Smooth muscle cell (in vitro differentiated cells): ENCODE measurements at regions not wholly inside any gene's neighbourhood (a gene's known extent, or its start where the extent isn't known, plus 50 kb on each side); places are given as distances from the start of the nearest gene placed in this dataset.

Experiments
- DNase-seq: peaks from one replicate; lab custom pipeline; 2025; ENCODE audit not compliant: unreplicated experiment; lab: John Stamatoyannopoulos, UW
- H2AFZ ChIP-seq: fragments of 200-600 bp; sonication (generic); 2 replicates; pipeline ENCODE4 v1.6.0; 2016; ENCODE audit warnings: antibody characterized with exemption, low read depth, mild to moderate bottlenecking
- H3F3A ChIP-seq: fragments of 200-600 bp; sonication (generic); 2 replicates; pipeline ENCODE4 v1.6.0; 2017; ENCODE audit warnings: antibody characterized with exemption, low read depth
- H3K27ac ChIP-seq: fragments of 200-600 bp; sonication (generic); 2 replicates; pipeline ENCODE4 v1.5.1; 2016; ENCODE audit warnings: low read depth, mild to moderate bottlenecking
- H3K27me3 ChIP-seq: fragments of 200-600 bp; sonication (generic); 2 replicates; pipeline ENCODE4 v1.6.1; 2016; ENCODE audit warnings: low read depth, mild to moderate bottlenecking
- H3K36me3 ChIP-seq: fragments of 200-600 bp; sonication (generic); 2 replicates; pipeline ENCODE4 v1.5.1; 2016; ENCODE audit warnings: low read depth
- H3K4me1 ChIP-seq: fragments of 200-600 bp; sonication (generic); 2 replicates; pipeline ENCODE4 v1.5.1; 2016; ENCODE audit warnings: low read depth
- H3K4me2 ChIP-seq: fragments of 200-600 bp; sonication (generic); 2 replicates; pipeline ENCODE4 v1.6.0; 2016; ENCODE audit warnings: mild to moderate bottlenecking
- H3K4me3 ChIP-seq: fragments of 200-600 bp; sonication (generic); 2 replicates; pipeline ENCODE4 v1.5.1; 2016; ENCODE audit warnings: mild to moderate bottlenecking
- H3K79me2 ChIP-seq: fragments of 200-600 bp; sonication (generic); 2 replicates; pipeline ENCODE4 v1.6.0; 2016; ENCODE audit warnings: low read depth, mild to moderate bottlenecking
- H3K9ac ChIP-seq: fragments of 200-600 bp; sonication (generic); 2 replicates; pipeline ENCODE4 v1.6.0; 2016; ENCODE audit warnings: low read depth
- H3K9me3 ChIP-seq: fragments of 200-600 bp; sonication (generic); replicated peaks from 2 replicates; pipeline ENCODE4 v1.5.1; 2016; ENCODE audit warnings: low read depth
- H4K20me1 ChIP-seq: fragments of 200-600 bp; sonication (generic); 2 replicates; pipeline ENCODE4 v1.6.0; 2016; ENCODE audit warnings: low read depth
- CTCF ChIP-seq: fragments of 200-600 bp; sonication (generic); IDR thresholded peaks from 2 replicates; pipeline ENCODE4 v1.5.1; 2017; ENCODE audit warnings: borderline replicate concordance, mild to moderate bottlenecking, antibody characterized with exemption; ENCODE audit not compliant: insufficient read depth, poor library complexity, severe bottlenecking
- WGBS: methylation state at CpG from one replicate; pipeline ENCODE4 v1.1.7; 2016; ENCODE audit warnings: low lambda C conversion rate; 5-methylcytosine and 5-hydroxymethylcytosine counted together

GRCh38 chr6:125611573-125612344, 137.7 kb upstream of the HEY2 start:
- Histone ChIP-seq H3F3A (no peaks in the 10 kb centered on the region), H3K36me3 (no peaks in the 10 kb centered on the region), H2AFZ (peak overlapping the region; percentile 86), H3K4me1 (peaks cover 21% of the 10 kb centered on the region), H3K27ac (peak overlapping the region; percentile 5), H3K27me3 (no peaks in the 10 kb centered on the region), H3K79me2 (no peaks in the 10 kb centered on the region), H3K9ac (no peak overlapping the region), H3K9me3 (no peaks in the 10 kb centered on the region), H3K4me3 (peak overlapping the region; percentile 19), H4K20me1 (no peaks in the 10 kb centered on the region), H3K4me2 (peak overlapping the region; percentile 80)
- 21% methylated on average over 11 of the region's 11 CpGs for WGBS
- DNase-seq = no peak
- TF ChIP-seq CTCF = no peak

GRCh38 chr6:125612345-125612846, 137.0 kb upstream of the HEY2 start:
- H3K9me3 ChIP-seq = no peaks in the 10 kb centered on the region
- no peaks in the 10 kb centered on the region for H3K79me2 ChIP-seq
- H2AFZ ChIP-seq = peak overlapping the region; percentile 86
- H3K9ac ChIP-seq = no peak overlapping the region
- peak overlapping the region; percentile 80 for H3K4me2 ChIP-seq
- peaks cover 21% of the 10 kb centered on the region for H3K4me1 ChIP-seq
- DNase-seq = no peak
- no peak for TF ChIP-seq CTCF
- 27% methylated on average over 3 of the region's 3 CpGs for WGBS
- H3K4me3 ChIP-seq = no peak overlapping the region
- H3K27me3 ChIP-seq = no peaks in the 10 kb centered on the region
- H4K20me1 ChIP-seq = no peaks in the 10 kb centered on the region
- H3F3A ChIP-seq = no peaks in the 10 kb centered on the region
- no peaks in the 10 kb centered on the region for H3K36me3 ChIP-seq
- H3K27ac ChIP-seq = no peak overlapping the region

- no peak for TF ChIP-seq CTCF
- Histone ChIP-seq H3K27ac (no peak overlapping the region), H3K4me2 (no peak overlapping the region), H3K79me2 (no peaks in the 10 kb centered on the region), H3K27me3 (no peaks in the 10 kb centered on the region), H3K9ac (no peak overlapping the region), H3F3A (no peaks in the 10 kb centered on the region), H4K20me1 (no peaks in the 10 kb centered on the region), H3K9me3 (no peaks in the 10 kb centered on the region), H3K4me3 (no peak overlapping the region), H3K4me1 (no peaks in the 10 kb centered on the region), H2AFZ (no peak overlapping the region), H3K36me3 (no peaks in the 10 kb centered on the region)
- WGBS = 51% methylated on average over 1 of the region's 1 CpG
- no peak for DNase-seq
Measured at GRCh38 chr6:125618629-125619028, 130.8 kb upstream of the HEY2 start.

- no peaks in the 10 kb centered on the region for H3F3A ChIP-seq
Measured at GRCh38 chr6:125623085-125623484, 126.3 kb upstream of the HEY2 start.

More at GRCh38 chr6:125623085-125623484, 126.3 kb upstream of the HEY2 start:
- Histone ChIP-seq H3K9ac (no peak overlapping the region), H3K4me1 (no peaks in the 10 kb centered on the region), H3K79me2 (no peaks in the 10 kb centered on the region), H3K27ac (no peak overlapping the region), H2AFZ (no peak overlapping the region), H3K9me3 (no peaks in the 10 kb centered on the region), H3K4me2 (no peak overlapping the region), H3K36me3 (no peaks in the 10 kb centered on the region), H3K4me3 (no peak overlapping the region), H4K20me1 (no peaks in the 10 kb centered on the region), H3K27me3 (no peaks in the 10 kb centered on the region)
- no peak for TF ChIP-seq CTCF
- no peak for DNase-seq
